GM18499 (cell line): ENCODE measurements at regions not wholly inside any gene's neighbourhood (a gene's known extent, or its start where the extent isn't known, plus 50 kb on each side); places are given as distances from the start of the nearest gene placed in this dataset.

Experiments
- ATAC-seq: cut with Tn5 transposase; IDR thresholded peaks from one replicate; pipeline ENCODE4 v1.9.1; 2021; ENCODE audit warnings: moderate number of reproducible peaks; ENCODE audit not compliant: insufficient read depth, unreplicated experiment

GRCh38 chr2:163302141-163302540 lies 433.7 kb downstream of the FIGN start:
- no peak for ATAC-seq

GRCh38 chr2:163291790-163292189 lies 444.0 kb downstream of the FIGN start:
- no peak for ATAC-seq

- no peak for ATAC-seq
Observed at GRCh38 chr2:163281717-163282116, 443.1 kb upstream of the KCNH7 start.

- ATAC-seq: no peak
Observed at GRCh38 chr2:163269374-163270021, 430.9 kb upstream of the KCNH7 start.

GRCh38 chr2:163266772-163267171 lies 428.2 kb upstream of the KCNH7 start:
- no peak for ATAC-seq

GRCh38 chr2:163265562-163265961 lies 427.0 kb upstream of the KCNH7 start:
- no peak for ATAC-seq

- no peak for ATAC-seq
Observed at GRCh38 chr2:163264341-163264740, 425.8 kb upstream of the KCNH7 start.

- no peak for ATAC-seq
Observed at GRCh38 chr2:163259489-163259888, 420.9 kb upstream of the KCNH7 start.

GRCh38 chr2:163255086-163255485 lies 416.5 kb upstream of the KCNH7 start:
- no peak for ATAC-seq

GRCh38 chr2:163253621-163254285 lies 415.2 kb upstream of the KCNH7 start:
- ATAC-seq: no peak

GRCh38 chr2:163252199-163252598 lies 413.6 kb upstream of the KCNH7 start:
- no peak for ATAC-seq

- ATAC-seq: no peak
Observed at GRCh38 chr2:163248376-163249253, 410.0 kb upstream of the KCNH7 start.

GRCh38 chr2:163247847-163248220 lies 409.3 kb upstream of the KCNH7 start:
- no peak for ATAC-seq

GRCh38 chr2:163247156-163247846 lies 408.7 kb upstream of the KCNH7 start:
- no peak for ATAC-seq

- ATAC-seq: no peak
Observed at GRCh38 chr2:163246135-163246534, 407.6 kb upstream of the KCNH7 start.

- ATAC-seq: no peak
Observed at GRCh38 chr2:163236553-163236952, 398.0 kb upstream of the KCNH7 start.

GRCh38 chr2:163231666-163232065 lies 393.1 kb upstream of the KCNH7 start:
- no peak for ATAC-seq

- no peak for ATAC-seq
Observed at GRCh38 chr2:163213661-163214081, 375.1 kb upstream of the KCNH7 start.

- ATAC-seq: no peak
Observed at GRCh38 chr2:163210430-163210918, 371.9 kb upstream of the KCNH7 start.

- ATAC-seq: no peak
Observed at GRCh38 chr2:163207693-163208370, 369.3 kb upstream of the KCNH7 start.
